Caki2 (cell line): ENCODE measurements at regions not wholly inside any gene's neighbourhood (a gene's known extent, or its start where the extent isn't known, plus 50 kb on each side); places are given as distances from the start of the nearest gene placed in this dataset.

Source experiments
- DNase-seq: peaks from one replicate; pipeline ENCODE4 v3.0.0-alpha.2; 2015; ENCODE audit warnings: low read depth
- in situ Hi-C: cut with HindIII; loops from 2 replicates; pipeline ENCODE4 v1.10.0; 2016; ENCODE audit warnings: low sequenced_read_pairs, low pct_unique_long_range_greater_than_20kb, mixed read lengths

DNA sequence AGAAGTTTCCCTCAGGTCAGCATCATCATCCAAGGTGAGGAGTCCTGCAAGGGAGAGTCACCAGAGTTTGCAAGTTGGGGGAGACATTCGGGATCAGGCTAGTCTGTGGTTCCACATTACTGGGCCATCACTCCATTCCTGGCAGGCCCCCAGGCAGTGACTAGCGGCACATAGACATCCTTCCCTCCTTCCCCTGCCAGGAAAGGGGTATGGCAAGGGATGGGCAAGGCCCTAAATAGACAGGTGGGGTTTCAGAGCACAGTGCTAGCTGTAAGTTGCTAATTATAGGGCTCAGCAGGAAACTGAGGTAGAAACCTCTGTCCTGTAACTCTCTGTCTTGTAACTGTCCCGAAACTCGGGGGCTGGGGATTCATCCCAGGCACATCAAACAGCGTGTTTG, 215.2 kb upstream of the ROPN1 start:
- no peak for DNase-seq
- in situ Hi-C loops = no loop called here

DNA sequence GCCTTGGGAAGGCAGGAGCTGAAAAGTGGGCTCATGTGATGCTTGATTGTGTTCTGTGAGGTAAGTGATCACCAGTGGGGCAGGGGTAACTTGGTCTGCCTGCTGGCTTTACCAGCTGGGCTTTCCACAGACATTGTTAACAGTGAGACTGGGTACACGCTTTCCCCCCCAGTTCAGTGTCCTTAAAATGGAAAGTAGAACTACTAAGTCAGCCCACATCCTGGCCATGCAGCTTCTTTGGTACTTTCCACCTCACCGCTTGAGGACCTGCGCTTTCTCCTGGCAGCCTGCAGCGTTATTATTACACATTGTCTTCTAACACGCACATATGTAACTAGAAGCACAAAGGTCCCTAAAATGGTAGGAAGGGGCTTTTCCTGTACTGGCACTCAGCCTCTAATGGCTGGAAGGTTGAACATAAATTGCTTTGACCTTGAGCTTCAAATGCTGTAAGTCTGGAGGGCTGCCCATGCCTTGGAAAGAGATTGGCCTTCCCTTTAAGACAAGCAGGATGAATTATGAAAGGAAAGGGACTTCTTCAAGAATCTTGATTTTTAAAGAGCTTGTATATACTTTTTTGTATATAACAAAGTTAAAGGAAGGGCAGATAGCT, 216.1 kb upstream of the ROPN1 start:
- in situ Hi-C loops = no loop called here
- DNase-seq = no peak

DNA sequence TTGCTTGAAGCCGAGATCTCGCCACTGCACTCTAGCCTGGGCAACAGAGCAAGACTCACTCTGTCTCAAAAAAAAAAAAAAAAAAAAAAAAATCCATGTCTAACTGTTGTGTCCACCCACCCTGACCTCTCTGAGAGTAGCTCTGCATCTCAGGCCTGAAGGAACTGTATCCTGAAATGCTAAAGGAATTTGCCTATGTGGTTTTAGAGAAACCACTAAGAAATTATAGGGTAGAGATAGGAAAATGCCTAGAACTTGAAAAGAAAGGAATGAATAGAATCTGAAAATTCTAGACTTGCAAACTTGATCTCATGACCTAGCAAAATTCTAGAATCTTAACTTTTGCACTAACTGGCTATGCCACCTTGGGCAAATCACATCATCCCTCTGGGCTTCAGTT, 217.5 kb upstream of the ROPN1 start:
- in situ Hi-C loops = no loop called here
- DNase-seq = no peak

- DNase-seq = no peak
- in situ Hi-C loops = no loop called here
Observed at GRCh38 chr3:124210899-124211298, 219.0 kb upstream of the ROPN1 start.

DNA sequence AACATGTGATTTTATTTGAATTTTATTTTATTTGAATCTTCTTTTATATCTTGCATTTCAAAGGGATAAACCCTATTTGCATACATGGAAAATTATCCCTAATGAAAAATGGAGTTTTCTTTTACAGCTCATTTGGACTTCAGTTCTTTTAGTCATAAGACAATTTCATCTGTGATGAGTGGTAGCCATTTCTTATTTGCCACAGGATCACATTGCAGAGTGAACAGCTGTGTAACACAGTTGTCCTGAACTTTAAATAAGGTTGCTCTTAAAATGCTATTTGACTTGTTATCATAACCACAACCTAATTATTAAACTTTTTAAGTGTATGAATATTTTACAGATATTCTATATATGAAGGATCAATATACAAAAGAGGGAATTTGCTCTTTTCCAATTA, 221.7 kb upstream of the ROPN1 start:
- in situ Hi-C loops = no loop called here

DNA sequence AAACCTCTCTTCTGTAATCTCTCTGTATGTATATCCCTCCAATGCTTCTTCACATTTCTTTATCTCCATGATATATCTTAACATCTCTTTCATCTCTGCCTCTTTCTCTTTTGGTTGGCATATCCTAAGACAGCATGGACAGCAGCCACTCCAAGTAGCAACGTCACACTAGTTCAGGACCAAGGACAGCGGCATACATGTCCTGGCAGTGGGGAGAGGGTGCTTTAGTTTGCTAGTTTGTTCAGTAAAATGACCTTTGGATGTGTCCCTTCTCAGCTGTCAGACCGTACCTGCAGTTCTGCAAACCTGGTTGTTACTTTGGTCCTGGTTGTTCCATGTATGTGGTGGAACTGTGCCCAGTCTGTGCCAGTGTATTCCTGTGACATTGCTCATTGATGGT, 225.6 kb upstream of the ROPN1 start:
- peak; percentile 71 for DNase-seq
- in situ Hi-C loops = no loop called here

More for the DNA sequence above, 221.7 kb upstream of the ROPN1 start:
- no peak for DNase-seq

DNA sequence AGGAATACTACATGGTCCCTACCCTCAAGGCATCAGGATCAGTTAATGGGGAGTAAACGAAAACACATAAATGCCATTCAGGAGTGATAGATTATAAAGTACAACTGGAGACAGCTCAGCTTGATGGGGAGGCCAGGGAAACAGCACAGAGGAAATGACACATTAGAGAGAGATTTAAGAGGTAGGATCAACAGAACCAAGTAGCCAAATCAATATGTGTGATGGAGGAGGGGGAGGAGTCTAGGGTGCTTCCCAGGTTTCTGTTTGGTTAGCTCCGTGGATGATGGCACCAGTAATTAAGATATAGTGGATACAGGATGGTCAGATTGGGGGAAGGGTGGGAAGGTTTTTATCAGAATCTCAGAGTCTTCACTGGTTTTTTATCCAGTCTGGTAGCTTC, 229.5 kb upstream of the ROPN1 start:
- no peak for DNase-seq
- in situ Hi-C loops = no loop called here

- DNase-seq = no peak
- in situ Hi-C loops = no loop called here
Observed at GRCh38 chr3:124223853-124224252, 231.9 kb upstream of the ROPN1 start.

DNA sequence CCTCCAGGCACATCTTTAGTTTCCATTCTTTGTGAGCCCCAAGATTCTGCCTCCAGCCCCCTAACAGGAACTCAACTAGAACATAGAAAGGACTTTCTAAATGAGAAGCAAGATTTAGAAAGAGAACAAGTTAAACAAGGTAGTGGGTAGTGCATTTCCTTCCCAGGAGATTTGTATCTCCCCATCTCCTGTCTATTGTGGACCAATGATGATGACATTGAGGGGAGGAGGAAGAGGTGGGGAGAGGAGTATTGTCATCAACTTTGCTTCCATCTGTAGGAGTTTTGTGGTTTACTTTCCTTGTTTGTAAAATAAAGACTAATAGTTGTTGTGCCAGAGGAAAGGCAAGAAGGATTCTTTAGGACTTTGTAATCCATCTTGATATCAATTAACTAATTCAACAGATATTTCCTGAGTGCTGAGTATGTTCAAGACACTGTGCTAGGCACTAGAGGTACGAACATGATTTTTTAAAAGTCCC, 235.3 kb upstream of the ROPN1 start:
- in situ Hi-C loops = no loop called here

DNA sequence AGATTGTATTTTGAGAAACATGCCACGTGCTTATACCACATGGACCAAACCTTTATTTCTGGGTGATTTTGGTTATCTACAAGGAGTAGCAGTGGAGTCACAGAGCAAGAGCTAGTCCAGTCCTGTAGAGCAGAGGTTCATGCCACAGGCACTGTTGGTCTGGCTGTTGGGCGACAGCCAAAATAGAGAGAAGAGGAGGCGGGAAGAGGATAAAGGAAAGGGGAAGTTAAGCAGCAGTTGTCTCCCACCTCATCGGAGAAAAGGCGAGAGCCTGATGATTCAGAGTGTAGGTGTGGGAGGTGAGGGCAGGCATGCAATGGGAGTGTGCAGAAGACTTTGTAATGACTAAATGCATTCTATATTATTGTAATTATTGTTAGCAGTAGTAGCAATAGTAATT, 237.5 kb upstream of the ROPN1 start:
- in situ Hi-C loops = no loop called here
- no peak for DNase-seq

More for the DNA sequence above, 235.3 kb upstream of the ROPN1 start:
- DNase-seq = no peak

DNA sequence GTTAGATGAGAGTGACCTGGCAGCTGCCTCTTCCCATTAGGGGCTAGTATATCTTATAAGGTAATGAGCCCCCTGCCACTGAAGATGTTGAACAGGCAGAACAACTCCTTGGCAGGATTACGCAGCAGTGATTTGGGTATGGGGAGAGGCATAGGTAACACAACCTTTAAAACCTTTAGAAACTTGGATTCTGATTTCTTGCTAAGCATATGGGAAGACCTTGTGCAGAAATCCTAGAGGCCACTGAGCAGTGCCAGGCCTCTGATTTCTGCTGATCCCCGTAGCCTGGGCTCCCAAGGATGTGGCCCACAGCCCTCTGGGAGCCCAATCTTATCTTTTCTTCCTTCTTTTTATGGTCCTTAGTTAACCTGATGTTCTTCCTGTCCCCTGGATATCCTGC, 237.9 kb upstream of the ROPN1 start:
- no peak for DNase-seq
- in situ Hi-C loops = no loop called here

GRCh38 chr3:124230432-124230831, 238.5 kb upstream of the ROPN1 start:
- in situ Hi-C loops = no loop called here
- DNase-seq = no peak

- no peak for DNase-seq
- in situ Hi-C loops = no loop called here
Observed at GRCh38 chr3:124230998-124231397, 239.1 kb upstream of the ROPN1 start.

DNA sequence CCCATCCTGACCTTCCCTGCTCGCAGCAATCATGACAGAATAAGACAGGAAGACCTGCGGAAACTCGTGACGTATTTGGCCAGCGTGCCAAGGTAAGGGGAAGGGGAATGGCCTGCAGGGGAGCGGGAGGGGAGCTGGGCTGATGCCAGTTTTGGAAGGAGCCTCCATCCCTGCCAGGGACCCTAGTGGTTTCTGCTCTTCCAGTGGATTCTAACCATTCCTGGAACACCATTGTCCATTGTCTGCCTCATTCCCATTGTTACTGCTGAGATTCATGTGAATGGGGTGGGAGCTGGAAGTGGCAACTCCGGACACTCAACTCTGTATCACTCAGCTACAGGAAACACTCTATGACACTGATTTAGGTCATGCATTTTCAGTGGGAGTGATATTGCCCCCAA, 242.9 kb upstream of the ROPN1 start:
- no peak for DNase-seq
- in situ Hi-C loops = no loop called here

- in situ Hi-C loops = no loop called here
Observed at GRCh38 chr3:124235446-124235845, 243.5 kb upstream of the ROPN1 start.

GRCh38 chr3:124243177-124243859, 251.4 kb upstream of the ROPN1 start:
- DNase-seq = no peak
- in situ Hi-C loops = no loop called here

More at GRCh38 chr3:124235446-124235845, 243.5 kb upstream of the ROPN1 start:
- no peak for DNase-seq

DNA sequence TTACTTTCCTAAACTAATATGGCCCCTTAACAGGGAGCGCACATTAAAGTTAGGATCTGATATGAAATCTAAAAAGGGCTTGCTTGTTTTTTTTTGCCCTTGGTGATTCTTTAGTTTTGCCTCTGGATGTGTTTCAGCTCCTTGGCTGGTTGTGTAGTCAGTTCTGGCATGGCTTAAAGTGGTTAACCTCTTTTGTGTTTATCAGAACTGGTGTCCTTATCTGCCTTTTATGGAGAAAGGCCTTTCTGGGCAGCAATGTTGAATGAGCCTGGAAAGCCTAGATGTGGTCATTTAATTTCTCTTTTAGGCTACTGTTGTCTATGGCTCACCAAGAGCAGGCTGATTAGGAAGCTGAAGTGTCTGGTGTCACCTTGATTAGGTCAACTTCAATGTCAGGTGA, 254.5 kb upstream of the ROPN1 start:
- DNase-seq = no peak
- in situ Hi-C loops = no loop called here

- in situ Hi-C loops = no loop called here
- DNase-seq = no peak
Observed at GRCh38 chr3:124246949-124247348, 255.0 kb upstream of the ROPN1 start.

DNA sequence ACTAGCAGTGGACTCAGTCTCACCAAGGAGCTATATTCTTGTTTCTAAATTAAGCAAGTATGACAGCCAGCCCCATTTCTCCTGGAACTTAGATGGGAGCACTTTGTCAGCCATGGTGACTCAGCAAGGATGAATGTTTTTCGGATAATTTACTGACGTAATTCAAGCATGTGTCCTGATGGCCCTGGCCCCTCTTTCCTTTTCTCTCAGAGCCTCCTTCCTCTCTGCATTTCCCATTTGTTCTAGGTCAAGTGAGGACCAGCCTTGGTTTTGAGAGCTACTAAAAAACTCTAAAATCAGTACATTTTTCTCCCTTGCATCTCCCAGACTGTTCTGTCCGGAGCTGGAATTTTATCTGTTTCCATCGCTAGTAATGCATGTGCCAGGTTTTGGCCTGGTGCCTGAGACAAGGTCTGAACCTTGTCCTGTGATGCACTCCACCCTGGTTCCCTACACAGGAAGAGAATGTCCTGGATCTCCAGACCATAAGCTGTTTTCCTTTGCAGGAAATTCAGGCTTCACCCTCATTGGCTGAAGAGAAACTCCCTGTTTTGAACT, 256.6 kb upstream of the ROPN1 start:
- in situ Hi-C loops = no loop called here
- DNase-seq = peak; percentile 19

DNA sequence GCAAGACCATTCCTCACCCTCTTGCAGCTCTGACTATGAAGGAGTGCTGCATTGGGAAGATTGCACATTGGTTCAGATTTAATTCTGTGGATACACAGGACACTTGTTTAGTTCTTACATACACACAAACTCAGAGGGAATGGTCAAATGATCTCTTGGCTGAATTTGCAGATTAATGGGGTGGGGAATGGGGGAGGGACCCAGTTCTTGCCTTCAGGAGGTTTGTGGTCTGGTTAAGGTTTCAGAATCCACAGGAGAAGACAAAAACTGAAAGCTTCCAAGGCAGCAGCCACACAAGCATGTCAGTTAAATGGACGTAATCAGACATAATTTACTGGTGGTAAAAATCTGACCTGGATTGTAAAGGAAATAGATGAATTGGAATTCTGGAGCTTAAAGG, 257.1 kb upstream of the ROPN1 start:
- DNase-seq = no peak
- in situ Hi-C loops = no loop called here
